GM12878 (cell line): ENCODE measurements at regions not wholly inside any gene's neighbourhood (a gene's known extent, or its start where the extent isn't known, plus 50 kb on each side); places are given as distances from the start of the nearest gene placed in this dataset.

Experiments used
- ATAC-seq: fragments of 200-7000 bp; cut with Tn5 transposase; 3 replicates; pipeline ENCODE4 v1.9.1; 2020; ENCODE audit warnings: mild to moderate bottlenecking, moderate library complexity
- BruUV-seq: library from RNA; stranded (reverse); fragments of 400-500 nt; replicated peaks from 2 replicates; lab custom pipeline; 2021; lab: Mats Ljungman, UMichigan
- CTCF ChIA-PET: fragments of 300-600 bp; sonication (Branson Sonifier 250); formaldehyde crosslinking; extraction: SDS; loops from one replicate; lab custom pipeline; 2021; ENCODE audit warnings: inconsistent platforms; lab: Yijun Ruan, JAX
- POLR2A ChIA-PET: fragments of 350-600 bp; formaldehyde crosslinking; extraction: SDS; loops from one replicate; lab custom pipeline; 2021; ENCODE audit warnings: inconsistent platforms; lab: Charles Lee
- RAD21 ChIA-PET: fragments of 300-600 bp; sonication (Branson Sonifier 250); formaldehyde crosslinking; loops from one replicate; lab custom pipeline; 2023; ENCODE audit warnings: antibody characterized with exemption; ENCODE audit not compliant: unreplicated experiment; lab: Charles Lee
- SMC1A ChIA-PET: fragments of 300-600 bp; sonication (Branson Sonifier 250); formaldehyde crosslinking; loops from one replicate; lab custom pipeline; 2023; ENCODE audit not compliant: unreplicated experiment, uncharacterized antibody; lab: Charles Lee
- DNase-seq: peaks from one replicate; pipeline ENCODE4 v3.0.0-alpha.2; 2011; ENCODE audit warnings: low read depth, low spot score
- FAIRE-seq: peaks from 3 replicates; lab custom pipeline; 2011; peaks lifted over from hg19 to GRCh38; lab: Jason Lieb, UNC
- H2AFZ ChIP-seq: 2 replicates; pipeline ENCODE4 v1.6.0; 2011; ENCODE audit warnings: low read depth, low read length, control low read depth; ENCODE audit not compliant: control insufficient read depth
- H3K27ac ChIP-seq: 2 replicates; pipeline ENCODE4 v1.5.1; 2011; ENCODE audit warnings: control low read depth; ENCODE audit not compliant: control insufficient read depth, insufficient read depth
- H3K27me3 ChIP-seq, 2 experiments: replicated peaks in 1 of 2; 2 replicates each; pipeline versions ENCODE4 v1.6.0 to v1.6.1; 2011; ENCODE audit warnings: low read length in 1 of 2; ENCODE audit not compliant: control insufficient read depth in 2 of 2, insufficient read depth in 2 of 2
- H3K36me3 ChIP-seq, 2 experiments: 2 replicates each; pipeline ENCODE4 v1.5.1; 2011; ENCODE audit warnings: low read length in 1 of 2; ENCODE audit not compliant: control insufficient read depth in 2 of 2, insufficient read depth in 2 of 2
- H3K4me1 ChIP-seq: 2 replicates; pipeline ENCODE4 v1.6.1; 2011; ENCODE audit warnings: mild to moderate bottlenecking, low read length, moderate library complexity, mixed read lengths; ENCODE audit not compliant: control insufficient read depth, insufficient read depth
- H3K4me2 ChIP-seq: 2 replicates; pipeline ENCODE4 v1.6.0; 2011; ENCODE audit warnings: control low read depth; ENCODE audit not compliant: control insufficient read depth, insufficient read depth
- H3K4me3 ChIP-seq: fragments of 200-600 bp; sonication (generic); 2 replicates; pipeline ENCODE4 v1.5.1; 2016
- H3K79me2 ChIP-seq: 2 replicates; pipeline ENCODE4 v1.6.0; 2011; ENCODE audit warnings: low read length; ENCODE audit not compliant: control insufficient read depth, insufficient read depth
- H3K9ac ChIP-seq: 2 replicates; pipeline ENCODE4 v1.8.0; 2011; ENCODE audit warnings: low read length, control low read depth, mixed read lengths; ENCODE audit not compliant: control insufficient read depth, insufficient read depth
- H3K9me3 ChIP-seq: replicated peaks from 3 replicates; pipeline ENCODE4 v1.5.1; 2011; ENCODE audit warnings: mild to moderate bottlenecking, low read length; ENCODE audit not compliant: control insufficient read depth, insufficient read depth
- H4K20me1 ChIP-seq: 2 replicates; pipeline ENCODE4 v1.6.0; 2011; ENCODE audit not compliant: control insufficient read depth, insufficient read depth
- CBFB ChIP-seq: IDR thresholded peaks from 2 replicates; pipeline ENCODE4 v1.6.1; 2016; ENCODE audit warnings: antibody characterized with exemption, low read depth
- EP300 ChIP-seq, 2 experiments: fragments of 150-350 bp in 1 of 2; IDR thresholded peaks; 2 replicates each; pipeline ENCODE4 v1.6.1; 2011 to 2012; ENCODE audit warnings: low read depth in 2 of 2, low read length in 2 of 2, borderline replicate concordance in 1 of 2, improper control_type of control experiment in 1 of 2, inconsistent platforms in 1 of 2; ENCODE audit not compliant: control insufficient read depth in 1 of 2
- MTA2 ChIP-seq: fragments of 450-650 bp; IDR thresholded peaks from 2 replicates; pipeline ENCODE4 v1.6.1; 2016; ENCODE audit warnings: low read depth, mild to moderate bottlenecking, moderate library complexity
- NR2C2 ChIP-seq: IDR thresholded peaks from 2 replicates; pipeline ENCODE4 v1.6.1; 2011; ENCODE audit warnings: borderline replicate concordance, low read depth; ENCODE audit not compliant: control insufficient read depth, insufficient read length
- POLR2A ChIP-seq: IDR thresholded peaks from 2 replicates; pipeline ENCODE4 v1.6.1; 2011; ENCODE audit warnings: low read depth, mild to moderate bottlenecking, low read length
- RUNX3 ChIP-seq: IDR thresholded peaks from 2 replicates; pipeline ENCODE4 v1.6.1; 2012; ENCODE audit warnings: low read length, inconsistent platforms
- STAT3 ChIP-seq: IDR thresholded peaks from 2 replicates; pipeline ENCODE4 v1.6.1; 2011; ENCODE audit warnings: low read depth, low read length, improper control_type of control experiment
- TARDBP ChIP-seq: IDR thresholded peaks from 2 replicates; pipeline ENCODE4 v1.6.1; 2016; ENCODE audit warnings: borderline replicate concordance
- TCF7 ChIP-seq: IDR thresholded peaks from 2 replicates; pipeline ENCODE4 v1.6.1; 2014; ENCODE audit warnings: antibody characterized with exemption, borderline replicate concordance
- WGBS: methylation state at CpG from one replicate; pipeline ENCODE4 v1.1.6; 2016; ENCODE audit warnings: low lambda C conversion rate; ENCODE audit not compliant: insufficient replicate concordance, insufficient coverage; ENCODE audit errors: missing lambda C conversion rate; 5-methylcytosine and 5-hydroxymethylcytosine counted together
- in situ Hi-C: fragments of 300-500 bp; cut with MboI; formaldehyde crosslinking; loops from 9 replicates; pipeline ENCODE4 v1.14.3; 2018; ENCODE audit warnings: mixed read lengths
- intact Hi-C: fragments of 100-400 bp; cut with micrococcal nuclease; formaldehyde crosslinking; loops from one replicate; pipeline ENCODE4 v1.14.2; 2022; ENCODE audit not compliant: unreplicated experiment
- TF ChIP-seq, protein P1 (sequence below): fragments of 450-650 bp; formaldehyde crosslinking; IDR thresholded peaks from 2 replicates; pipeline ENCODE4 v1.5.0; 2022; ENCODE audit warnings: mild to moderate bottlenecking, missing genetic modification characterization
- TF ChIP-seq, protein P2 (sequence below): fragments of 450-650 bp; IDR thresholded peaks from 2 replicates; pipeline ENCODE4 v1.6.1; 2014; ENCODE audit warnings: mild to moderate bottlenecking

DNA sequence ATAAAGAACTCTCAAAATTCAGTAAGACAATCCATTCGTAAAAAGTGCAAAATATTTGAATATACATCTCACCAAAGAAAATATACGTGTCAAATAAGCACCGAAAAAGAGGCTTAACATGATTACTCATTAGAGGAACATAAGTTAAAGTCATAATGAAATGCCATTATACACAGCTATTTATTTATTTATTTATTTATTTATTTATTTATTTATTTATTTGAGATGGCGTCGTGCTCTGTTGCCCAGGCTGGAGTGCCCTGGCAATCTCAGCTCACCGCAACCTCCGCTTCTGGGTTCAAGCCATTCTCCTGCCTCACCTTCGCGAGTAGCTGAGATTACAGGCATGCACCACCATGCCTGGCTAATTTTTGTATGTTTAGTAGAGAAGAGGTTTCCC is 203.6 kb upstream of the UBASH3B start:
- no peaks in the 10 kb centered on the region for H4K20me1 ChIP-seq
- BruUV-seq: no TSS peak
- no peak overlapping the region for H3K4me2 ChIP-seq
- no peak overlapping the region for H3K4me3 ChIP-seq
- RAD21 ChIA-PET: interaction anchor here (0.6 kb wide), 1 partner anchor 1486 kb away, joined by 3 read pairs; no protein-coding TSS in a partner anchor
- no peak overlapping the region for H3K9ac ChIP-seq
- ATAC-seq (no peak), DNase-seq (no peak), FAIRE-seq (no peak)
- TF ChIP-seq NR2C2: no peak
- TF ChIP-seq TARDBP: no peak
- TF ChIP-seq EP300 (IDR thresholded peaks at IDR 0.05; ENCODE audit: borderline replicate concordance in 1 of 2, control insufficient read depth in 1 of 2, low read depth in 2 of 2, low read length in 2 of 2): no peak
- SMC1A ChIA-PET: no interaction called here
- no peaks in the 10 kb centered on the region for H3K9me3 ChIP-seq
- H3K36me3 ChIP-seq: no peaks in the 10 kb centered on the region
- H2AFZ ChIP-seq: no peak overlapping the region
- CTCF ChIA-PET: no interaction called here
- 64% methylated on average over 9 of the region's 9 CpGs for WGBS
- H3K27ac ChIP-seq: no peak overlapping the region
- H3K27me3 ChIP-seq: no peaks in the 10 kb centered on the region
- no peaks in the 10 kb centered on the region for H3K79me2 ChIP-seq
- intact Hi-C loops: no loop called here
- in situ Hi-C loops: no loop called here
- POLR2A ChIA-PET: no interaction called here
- no peaks in the 10 kb centered on the region for H3K4me1 ChIP-seq

DNA sequence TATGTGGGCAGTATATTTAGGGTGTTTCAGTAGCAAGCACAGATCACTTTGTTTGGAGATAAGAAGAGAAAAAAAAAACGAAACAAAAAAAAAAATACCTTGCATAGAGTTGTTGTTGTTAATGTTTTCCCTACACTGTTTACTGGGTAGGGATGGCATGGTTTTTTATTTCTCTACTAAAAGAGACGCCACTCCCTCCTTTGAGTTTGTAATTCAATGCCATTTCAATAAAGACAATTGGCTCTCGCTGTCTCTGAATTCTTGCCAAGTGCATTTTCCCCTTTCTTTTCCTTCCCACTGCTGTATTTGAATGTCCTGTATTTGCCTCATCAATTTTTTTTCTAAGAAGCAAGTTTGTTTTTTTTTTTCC is 213.9 kb upstream of the UBASH3B start:
- Histone ChIP-seq H4K20me1 (no peaks in the 10 kb centered on the region), H3K79me2 (no peaks in the 10 kb centered on the region), H3K36me3 (no peaks in the 10 kb centered on the region), H3K27me3 (peaks cover 0 to 4% of the 10 kb centered on the region in 2 experiments; a peak in 1 of 4 replicates), H3K4me3 (no peak overlapping the region), H3K9ac (no peak overlapping the region), H3K9me3 (no peaks in the 10 kb centered on the region), H3K4me1 (no peaks in the 10 kb centered on the region), H2AFZ (no peak overlapping the region), H3K4me2 (no peak overlapping the region), H3K27ac (no peak overlapping the region)
- in situ Hi-C loops (no loop called here), intact Hi-C loops (no loop called here)
- ATAC-seq: no peak
- 15% methylated on average over 3 of the region's 3 CpGs for WGBS
- DNase-seq: no peak
- BruUV-seq: no TSS peak
- ChIA-PET POLR2A (interaction anchor here (0.6 kb wide), 1 partner anchor 515 kb away, joined by 3 read pairs; no protein-coding TSS in a partner anchor), RAD21 (no interaction called here), SMC1A (no interaction called here), CTCF (no interaction called here)
- FAIRE-seq: no peak
- no peak for TF ChIP-seq STAT3
- TF ChIP-seq, protein P1, sequence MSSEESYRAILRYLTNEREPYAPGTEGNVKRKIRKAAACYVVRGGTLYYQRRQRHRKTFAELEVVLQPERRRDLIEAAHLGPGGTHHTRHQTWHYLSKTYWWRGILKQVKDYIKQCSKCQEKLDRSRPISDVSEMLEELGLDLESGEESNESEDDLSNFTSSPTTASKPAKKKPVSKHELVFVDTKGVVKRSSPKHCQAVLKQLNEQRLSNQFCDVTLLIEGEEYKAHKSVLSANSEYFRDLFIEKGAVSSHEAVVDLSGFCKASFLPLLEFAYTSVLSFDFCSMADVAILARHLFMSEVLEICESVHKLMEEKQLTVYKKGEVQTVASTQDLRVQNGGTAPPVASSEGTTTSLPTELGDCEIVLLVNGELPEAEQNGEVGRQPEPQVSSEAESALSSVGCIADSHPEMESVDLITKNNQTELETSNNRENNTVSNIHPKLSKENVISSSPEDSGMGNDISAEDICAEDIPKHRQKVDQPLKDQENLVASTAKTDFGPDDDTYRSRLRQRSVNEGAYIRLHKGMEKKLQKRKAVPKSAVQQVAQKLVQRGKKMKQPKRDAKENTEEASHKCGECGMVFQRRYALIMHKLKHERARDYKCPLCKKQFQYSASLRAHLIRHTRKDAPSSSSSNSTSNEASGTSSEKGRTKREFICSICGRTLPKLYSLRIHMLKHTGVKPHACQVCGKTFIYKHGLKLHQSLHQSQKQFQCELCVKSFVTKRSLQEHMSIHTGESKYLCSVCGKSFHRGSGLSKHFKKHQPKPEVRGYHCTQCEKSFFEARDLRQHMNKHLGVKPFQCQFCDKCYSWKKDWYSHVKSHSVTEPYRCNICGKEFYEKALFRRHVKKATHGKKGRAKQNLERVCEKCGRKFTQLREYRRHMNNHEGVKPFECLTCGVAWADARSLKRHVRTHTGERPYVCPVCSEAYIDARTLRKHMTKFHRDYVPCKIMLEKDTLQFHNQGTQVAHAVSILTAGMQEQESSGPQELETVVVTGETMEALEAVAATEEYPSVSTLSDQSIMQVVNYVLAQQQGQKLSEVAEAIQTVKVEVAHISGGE (CRISPR knock-in tag): no peak
- TF ChIP-seq POLR2A: no peak
- TF ChIP-seq, protein P2, sequence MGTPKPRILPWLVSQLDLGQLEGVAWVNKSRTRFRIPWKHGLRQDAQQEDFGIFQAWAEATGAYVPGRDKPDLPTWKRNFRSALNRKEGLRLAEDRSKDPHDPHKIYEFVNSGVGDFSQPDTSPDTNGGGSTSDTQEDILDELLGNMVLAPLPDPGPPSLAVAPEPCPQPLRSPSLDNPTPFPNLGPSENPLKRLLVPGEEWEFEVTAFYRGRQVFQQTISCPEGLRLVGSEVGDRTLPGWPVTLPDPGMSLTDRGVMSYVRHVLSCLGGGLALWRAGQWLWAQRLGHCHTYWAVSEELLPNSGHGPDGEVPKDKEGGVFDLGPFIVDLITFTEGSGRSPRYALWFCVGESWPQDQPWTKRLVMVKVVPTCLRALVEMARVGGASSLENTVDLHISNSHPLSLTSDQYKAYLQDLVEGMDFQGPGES: no peak
- TF ChIP-seq MTA2: no peak
- no peak for TF ChIP-seq TCF7
- TF ChIP-seq RUNX3: no peak
- no peak for TF ChIP-seq CBFB
